WTC11 (cell line): ENCODE measurements at regions not wholly inside any gene's neighbourhood (a gene's known extent, or its start where the extent isn't known, plus 50 kb on each side); places are given as distances from the start of the nearest gene placed in this dataset.

Source experiments
- ATAC-seq: fragments of 200-7000 bp; cut with Tn5 transposase; 2 replicates; pipeline ENCODE4 v1.10.0; 2021; ENCODE audit warnings: mild to moderate bottlenecking, moderate library complexity
- CTCF ChIA-PET: fragments of 300-600 bp; sonication (Branson Sonifier 250); formaldehyde crosslinking; loops from one replicate; lab custom pipeline; 2021; ENCODE audit warnings: antibody characterized with exemption; lab: Charles Lee
- POLR2A ChIA-PET: fragments of 350-600 bp; sonication (Branson Sonifier 250); formaldehyde crosslinking; loops from one replicate; lab custom pipeline; 2021; ENCODE audit warnings: antibody characterized with exemption; lab: Charles Lee
- DNase-seq: peaks from one replicate; pipeline ENCODE4 v3.0.0; 2021; ENCODE audit warnings: low spot score
- H3K27ac Mint-ChIP-seq: 2 replicates; pipeline ENCODE4 v1.8.0; 2021; ENCODE audit warnings: mixed read lengths
- H3K27me3 Mint-ChIP-seq: 2 replicates; pipeline ENCODE4 v1.8.0; 2021; ENCODE audit warnings: low read depth, mild to moderate bottlenecking, moderate library complexity, mixed read lengths
- H3K36me3 Mint-ChIP-seq: 2 replicates; pipeline ENCODE4 v1.8.0; 2021; ENCODE audit warnings: mixed read lengths
- H3K4me1 Mint-ChIP-seq: 2 replicates; pipeline ENCODE4 v1.8.0; 2022; ENCODE audit warnings: mixed read lengths
- H3K4me3 Mint-ChIP-seq: 2 replicates; pipeline ENCODE4 v1.8.0; 2021; ENCODE audit warnings: mild to moderate bottlenecking, moderate library complexity, mixed read lengths
- H3K9me3 Mint-ChIP-seq: 2 replicates; pipeline ENCODE4 v1.8.0; 2021; ENCODE audit warnings: mixed read lengths
- CREB1 ChIP-seq: sonication (generic); formaldehyde crosslinking; IDR thresholded peaks from 2 replicates; pipeline ENCODE4 v1.8.0; 2023; ENCODE audit warnings: mild to moderate bottlenecking, missing genetic modification reagents
- ELF4 ChIP-seq: sonication (generic); formaldehyde crosslinking; IDR thresholded peaks from 2 replicates; pipeline ENCODE4 v1.8.1; 2022; ENCODE audit warnings: low read depth, mild to moderate bottlenecking, moderate library complexity, missing genetic modification reagents
- GRHL2 ChIP-seq: fragments of 250-450 bp; sonication (Bioruptor Pico); IDR thresholded peaks from 2 replicates; pipeline ENCODE4 v1.8.0; 2022; ENCODE audit warnings: mild to moderate bottlenecking, moderate library complexity; ENCODE audit not compliant: insufficient replicate concordance, severe bottlenecking
- JAZF1 ChIP-seq: fragments of 250-450 bp; sonication (Bioruptor Pico); IDR thresholded peaks from 2 replicates; pipeline ENCODE4 v1.9.0; 2021; ENCODE audit warnings: moderate library complexity, mild to moderate bottlenecking, inconsistent platforms
- JUN ChIP-seq: sonication (generic); formaldehyde crosslinking; IDR thresholded peaks from 2 replicates; pipeline ENCODE4 v1.8.0; 2023; ENCODE audit warnings: mild to moderate bottlenecking, missing genetic modification reagents
- NFYB ChIP-seq: sonication (generic); formaldehyde crosslinking; conservative IDR thresholded peaks from 2 replicates; pipeline ENCODE4 v1.8.0; 2022; ENCODE audit warnings: low read depth, missing genetic modification reagents
- RELA ChIP-seq: sonication (generic); formaldehyde crosslinking; IDR thresholded peaks from 2 replicates; pipeline ENCODE4 v1.8.1; 2022; ENCODE audit warnings: missing genetic modification reagents, mild to moderate bottlenecking, borderline replicate concordance
- RORB ChIP-seq: fragments of 250-450 bp; sonication (Bioruptor Pico); IDR thresholded peaks from 2 replicates; pipeline ENCODE4 v1.9.0; 2021; ENCODE audit warnings: mild to moderate bottlenecking
- TEAD1 ChIP-seq: sonication (generic); formaldehyde crosslinking; IDR thresholded peaks from 2 replicates; pipeline ENCODE4 v1.8.0; 2022; ENCODE audit warnings: mild to moderate bottlenecking, missing genetic modification reagents
- TEAD4 ChIP-seq: sonication (generic); formaldehyde crosslinking; IDR thresholded peaks from 2 replicates; pipeline ENCODE4 v1.8.0; 2022; ENCODE audit warnings: mild to moderate bottlenecking, missing genetic modification reagents
- ZMAT4 ChIP-seq: fragments of 250-450 bp; sonication (Bioruptor Pico); IDR thresholded peaks from 2 replicates; pipeline ENCODE4 v1.9.0; 2021; ENCODE audit warnings: mild to moderate bottlenecking
- ZNF416 ChIP-seq: fragments of 250-450 bp; sonication (Bioruptor Pico); IDR thresholded peaks from 2 replicates; pipeline ENCODE4 v1.9.0; 2021; ENCODE audit warnings: mild to moderate bottlenecking, inconsistent platforms
- ZNF671 ChIP-seq: fragments of 250-450 bp; sonication (Bioruptor Pico); IDR thresholded peaks from 2 replicates; pipeline ENCODE4 v1.8.0; 2021; ENCODE audit warnings: mild to moderate bottlenecking
- TF ChIP-seq, protein P1 (sequence below): fragments of 250-450 bp; sonication (Bioruptor Pico); IDR thresholded peaks from 2 replicates; pipeline ENCODE4 v1.9.0; 2021; ENCODE audit warnings: mild to moderate bottlenecking, borderline replicate concordance
- TF ChIP-seq, protein P2 (sequence below): fragments of 250-450 bp; sonication (Bioruptor Pico); IDR thresholded peaks from 2 replicates; pipeline ENCODE4 v1.8.0; 2021; ENCODE audit warnings: mild to moderate bottlenecking
- TF ChIP-seq, protein P3 (sequence below): sonication (generic); formaldehyde crosslinking; IDR thresholded peaks from 2 replicates; pipeline ENCODE4 v1.8.0; 2023; ENCODE audit warnings: missing genetic modification reagents, mild to moderate bottlenecking, borderline replicate concordance

DNA sequence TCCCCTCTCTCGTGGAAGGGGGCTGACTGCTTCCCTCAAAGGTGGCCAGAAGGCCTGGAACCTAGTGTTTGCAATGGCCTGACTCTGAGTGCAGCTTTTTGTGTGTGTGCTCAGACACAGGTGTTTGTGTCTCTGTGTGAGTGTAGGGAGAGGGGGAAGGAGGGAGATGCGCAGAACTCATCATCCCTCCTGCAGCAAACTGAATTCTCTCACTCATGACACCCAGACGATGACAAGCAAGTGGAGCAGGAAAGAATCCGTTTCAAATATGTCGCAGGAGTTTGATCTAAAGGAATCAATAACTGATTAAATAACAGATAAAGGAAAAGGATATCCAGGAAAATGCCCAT lies 101.4 kb downstream of the TNFAIP3 start:
- Mint-ChIP-seq H3K4me1 (no peaks in the 10 kb centered on the region), H3K27me3 (no peaks in the 10 kb centered on the region), H3K4me3 (no peak overlapping the region), H3K27ac (no peak overlapping the region), H3K9me3 (peaks cover 2% of the 10 kb centered on the region; the same call in 1 of the 2 replicates), H3K36me3 (no peaks in the 10 kb centered on the region)
- TF ChIP-seq JUN (CRISPR knock-in tag) = no peak
- TF ChIP-seq, protein P1, sequence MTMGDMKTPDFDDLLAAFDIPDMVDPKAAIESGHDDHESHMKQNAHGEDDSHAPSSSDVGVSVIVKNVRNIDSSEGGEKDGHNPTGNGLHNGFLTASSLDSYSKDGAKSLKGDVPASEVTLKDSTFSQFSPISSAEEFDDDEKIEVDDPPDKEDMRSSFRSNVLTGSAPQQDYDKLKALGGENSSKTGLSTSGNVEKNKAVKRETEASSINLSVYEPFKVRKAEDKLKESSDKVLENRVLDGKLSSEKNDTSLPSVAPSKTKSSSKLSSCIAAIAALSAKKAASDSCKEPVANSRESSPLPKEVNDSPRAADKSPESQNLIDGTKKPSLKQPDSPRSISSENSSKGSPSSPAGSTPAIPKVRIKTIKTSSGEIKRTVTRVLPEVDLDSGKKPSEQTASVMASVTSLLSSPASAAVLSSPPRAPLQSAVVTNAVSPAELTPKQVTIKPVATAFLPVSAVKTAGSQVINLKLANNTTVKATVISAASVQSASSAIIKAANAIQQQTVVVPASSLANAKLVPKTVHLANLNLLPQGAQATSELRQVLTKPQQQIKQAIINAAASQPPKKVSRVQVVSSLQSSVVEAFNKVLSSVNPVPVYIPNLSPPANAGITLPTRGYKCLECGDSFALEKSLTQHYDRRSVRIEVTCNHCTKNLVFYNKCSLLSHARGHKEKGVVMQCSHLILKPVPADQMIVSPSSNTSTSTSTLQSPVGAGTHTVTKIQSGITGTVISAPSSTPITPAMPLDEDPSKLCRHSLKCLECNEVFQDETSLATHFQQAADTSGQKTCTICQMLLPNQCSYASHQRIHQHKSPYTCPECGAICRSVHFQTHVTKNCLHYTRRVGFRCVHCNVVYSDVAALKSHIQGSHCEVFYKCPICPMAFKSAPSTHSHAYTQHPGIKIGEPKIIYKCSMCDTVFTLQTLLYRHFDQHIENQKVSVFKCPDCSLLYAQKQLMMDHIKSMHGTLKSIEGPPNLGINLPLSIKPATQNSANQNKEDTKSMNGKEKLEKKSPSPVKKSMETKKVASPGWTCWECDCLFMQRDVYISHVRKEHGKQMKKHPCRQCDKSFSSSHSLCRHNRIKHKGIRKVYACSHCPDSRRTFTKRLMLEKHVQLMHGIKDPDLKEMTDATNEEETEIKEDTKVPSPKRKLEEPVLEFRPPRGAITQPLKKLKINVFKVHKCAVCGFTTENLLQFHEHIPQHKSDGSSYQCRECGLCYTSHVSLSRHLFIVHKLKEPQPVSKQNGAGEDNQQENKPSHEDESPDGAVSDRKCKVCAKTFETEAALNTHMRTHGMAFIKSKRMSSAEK (CRISPR knock-in tag) = no peak
- no peak for TF ChIP-seq GRHL2 (CRISPR knock-in tag)
- no peak for TF ChIP-seq TEAD1 (CRISPR knock-in tag)
- no peak for TF ChIP-seq CREB1 (CRISPR knock-in tag)
- no peak for DNase-seq
- no peak for ATAC-seq
- ChIA-PET CTCF (interaction anchor here (1.5 kb wide), 1 partner anchor 39 kb away, joined by 3 read pairs; no protein-coding TSS in a partner anchor), POLR2A (no interaction called here)

GRCh38 chr6:137968901-137969300 lies 101.8 kb downstream of the TNFAIP3 start:
- peaks cover 6% of the 10 kb centered on the region for H3K9me3 Mint-ChIP-seq
- no peaks in the 10 kb centered on the region for H3K4me1 Mint-ChIP-seq
- TF ChIP-seq ZMAT4 (CRISPR knock-in tag) (no peak), ELF4 (CRISPR knock-in tag) (no peak), RORB (no peak), RELA (CRISPR knock-in tag) (no peak), ZNF416 (CRISPR knock-in tag) (no peak), ZNF671 (CRISPR knock-in tag) (no peak), NFYB (no peak), JAZF1 (no peak), TEAD4 (CRISPR knock-in tag) (no peak)
- TF ChIP-seq, protein P2, sequence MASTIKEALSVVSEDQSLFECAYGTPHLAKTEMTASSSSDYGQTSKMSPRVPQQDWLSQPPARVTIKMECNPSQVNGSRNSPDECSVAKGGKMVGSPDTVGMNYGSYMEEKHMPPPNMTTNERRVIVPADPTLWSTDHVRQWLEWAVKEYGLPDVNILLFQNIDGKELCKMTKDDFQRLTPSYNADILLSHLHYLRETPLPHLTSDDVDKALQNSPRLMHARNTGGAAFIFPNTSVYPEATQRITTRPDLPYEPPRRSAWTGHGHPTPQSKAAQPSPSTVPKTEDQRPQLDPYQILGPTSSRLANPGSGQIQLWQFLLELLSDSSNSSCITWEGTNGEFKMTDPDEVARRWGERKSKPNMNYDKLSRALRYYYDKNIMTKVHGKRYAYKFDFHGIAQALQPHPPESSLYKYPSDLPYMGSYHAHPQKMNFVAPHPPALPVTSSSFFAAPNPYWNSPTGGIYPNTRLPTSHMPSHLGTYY (CRISPR knock-in tag) = no peak
- TF ChIP-seq, protein P3, sequence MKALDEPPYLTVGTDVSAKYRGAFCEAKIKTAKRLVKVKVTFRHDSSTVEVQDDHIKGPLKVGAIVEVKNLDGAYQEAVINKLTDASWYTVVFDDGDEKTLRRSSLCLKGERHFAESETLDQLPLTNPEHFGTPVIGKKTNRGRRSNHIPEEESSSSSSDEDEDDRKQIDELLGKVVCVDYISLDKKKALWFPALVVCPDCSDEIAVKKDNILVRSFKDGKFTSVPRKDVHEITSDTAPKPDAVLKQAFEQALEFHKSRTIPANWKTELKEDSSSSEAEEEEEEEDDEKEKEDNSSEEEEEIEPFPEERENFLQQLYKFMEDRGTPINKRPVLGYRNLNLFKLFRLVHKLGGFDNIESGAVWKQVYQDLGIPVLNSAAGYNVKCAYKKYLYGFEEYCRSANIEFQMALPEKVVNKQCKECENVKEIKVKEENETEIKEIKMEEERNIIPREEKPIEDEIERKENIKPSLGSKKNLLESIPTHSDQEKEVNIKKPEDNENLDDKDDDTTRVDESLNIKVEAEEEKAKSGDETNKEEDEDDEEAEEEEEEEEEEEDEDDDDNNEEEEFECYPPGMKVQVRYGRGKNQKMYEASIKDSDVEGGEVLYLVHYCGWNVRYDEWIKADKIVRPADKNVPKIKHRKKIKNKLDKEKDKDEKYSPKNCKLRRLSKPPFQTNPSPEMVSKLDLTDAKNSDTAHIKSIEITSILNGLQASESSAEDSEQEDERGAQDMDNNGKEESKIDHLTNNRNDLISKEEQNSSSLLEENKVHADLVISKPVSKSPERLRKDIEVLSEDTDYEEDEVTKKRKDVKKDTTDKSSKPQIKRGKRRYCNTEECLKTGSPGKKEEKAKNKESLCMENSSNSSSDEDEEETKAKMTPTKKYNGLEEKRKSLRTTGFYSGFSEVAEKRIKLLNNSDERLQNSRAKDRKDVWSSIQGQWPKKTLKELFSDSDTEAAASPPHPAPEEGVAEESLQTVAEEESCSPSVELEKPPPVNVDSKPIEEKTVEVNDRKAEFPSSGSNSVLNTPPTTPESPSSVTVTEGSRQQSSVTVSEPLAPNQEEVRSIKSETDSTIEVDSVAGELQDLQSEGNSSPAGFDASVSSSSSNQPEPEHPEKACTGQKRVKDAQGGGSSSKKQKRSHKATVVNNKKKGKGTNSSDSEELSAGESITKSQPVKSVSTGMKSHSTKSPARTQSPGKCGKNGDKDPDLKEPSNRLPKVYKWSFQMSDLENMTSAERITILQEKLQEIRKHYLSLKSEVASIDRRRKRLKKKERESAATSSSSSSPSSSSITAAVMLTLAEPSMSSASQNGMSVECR = no peak
- ATAC-seq = no peak
- no peak overlapping the region for H3K27ac Mint-ChIP-seq
- no peaks in the 10 kb centered on the region for H3K27me3 Mint-ChIP-seq
- POLR2A ChIA-PET = no interaction called here
- DNase-seq = no peak
- CTCF ChIA-PET = interaction anchor here (1.5 kb wide), 1 partner anchor 38 kb away, joined by 3 read pairs; no protein-coding TSS in a partner anchor
- H3K36me3 Mint-ChIP-seq = no peaks in the 10 kb centered on the region
- H3K4me3 Mint-ChIP-seq = no peak overlapping the region
